Nephron progenitor cell (in vitro differentiated cells): ENCODE measurements at regions not wholly inside any gene's neighbourhood (a gene's known extent, or its start where the extent isn't known, plus 50 kb on each side); places are given as distances from the start of the nearest gene placed in this dataset.
"Not testable (repeated sequence)": the region's sequence is repeated elsewhere in the genome, so short reads cannot be mapped to it uniquely, and the experiment has no call there.

Experiments
- DNase-seq: peaks from one replicate; pipeline ENCODE4 v3.0.0; 2021
- H3K27ac Mint-ChIP-seq: 2 replicates; pipeline ENCODE4 v1.8.0; 2021; ENCODE audit warnings: mild to moderate bottlenecking, moderate library complexity, mixed read lengths
- H3K27me3 Mint-ChIP-seq: 2 replicates; pipeline ENCODE4 v1.8.0; 2021; ENCODE audit warnings: mild to moderate bottlenecking, low read depth, mixed read lengths; ENCODE audit not compliant: poor library complexity
- H3K36me3 Mint-ChIP-seq: 2 replicates; pipeline ENCODE4 v1.8.0; 2021; ENCODE audit warnings: low read depth, mixed read lengths
- H3K4me1 Mint-ChIP-seq: 2 replicates; pipeline ENCODE4 v1.8.0; 2021; ENCODE audit warnings: mixed read lengths
- H3K4me3 Mint-ChIP-seq: 2 replicates; pipeline ENCODE4 v1.8.0; 2021; ENCODE audit warnings: mild to moderate bottlenecking, moderate library complexity, mixed read lengths
- H3K9me3 Mint-ChIP-seq: 2 replicates; pipeline ENCODE4 v1.8.0; 2021; ENCODE audit warnings: mild to moderate bottlenecking, moderate library complexity, mixed read lengths
- TF ChIP-seq, protein P1 (sequence below): fragments of 200-600 bp; sonication (generic); IDR thresholded peaks from 2 replicates; pipeline ENCODE4 v1.5.0; 2021; ENCODE audit warnings: antibody characterized with exemption

GRCh38 chr6:155881826-155882526, 426.3 kb upstream of the NOX3 start:
- TF ChIP-seq, protein P1, sequence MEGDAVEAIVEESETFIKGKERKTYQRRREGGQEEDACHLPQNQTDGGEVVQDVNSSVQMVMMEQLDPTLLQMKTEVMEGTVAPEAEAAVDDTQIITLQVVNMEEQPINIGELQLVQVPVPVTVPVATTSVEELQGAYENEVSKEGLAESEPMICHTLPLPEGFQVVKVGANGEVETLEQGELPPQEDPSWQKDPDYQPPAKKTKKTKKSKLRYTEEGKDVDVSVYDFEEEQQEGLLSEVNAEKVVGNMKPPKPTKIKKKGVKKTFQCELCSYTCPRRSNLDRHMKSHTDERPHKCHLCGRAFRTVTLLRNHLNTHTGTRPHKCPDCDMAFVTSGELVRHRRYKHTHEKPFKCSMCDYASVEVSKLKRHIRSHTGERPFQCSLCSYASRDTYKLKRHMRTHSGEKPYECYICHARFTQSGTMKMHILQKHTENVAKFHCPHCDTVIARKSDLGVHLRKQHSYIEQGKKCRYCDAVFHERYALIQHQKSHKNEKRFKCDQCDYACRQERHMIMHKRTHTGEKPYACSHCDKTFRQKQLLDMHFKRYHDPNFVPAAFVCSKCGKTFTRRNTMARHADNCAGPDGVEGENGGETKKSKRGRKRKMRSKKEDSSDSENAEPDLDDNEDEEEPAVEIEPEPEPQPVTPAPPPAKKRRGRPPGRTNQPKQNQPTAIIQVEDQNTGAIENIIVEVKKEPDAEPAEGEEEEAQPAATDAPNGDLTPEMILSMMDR, result no peak
- DNase-seq, result no peak
- Mint-ChIP-seq H3K27ac (no peak overlapping the region), H3K4me3 (no peak overlapping the region), H3K27me3 (peaks cover 7% of the 10 kb centered on the region), H3K36me3 (no peaks in the 10 kb centered on the region), H3K4me1 (no peaks in the 10 kb centered on the region), H3K9me3 (peaks cover 3% of the 10 kb centered on the region)

- DNase-seq, result no peak
- no peak overlapping the region for H3K4me3 Mint-ChIP-seq
- no peak overlapping the region for H3K27ac Mint-ChIP-seq
- TF ChIP-seq, protein P1, result no peak
- H3K9me3 Mint-ChIP-seq, result peaks cover 3% of the 10 kb centered on the region
- H3K4me1 Mint-ChIP-seq, result no peaks in the 10 kb centered on the region
- no peaks in the 10 kb centered on the region for H3K36me3 Mint-ChIP-seq
- peaks cover 7% of the 10 kb centered on the region for H3K27me3 Mint-ChIP-seq
Measured at GRCh38 chr6:155880900-155881299, 425.3 kb upstream of the NOX3 start.

GRCh38 chr6:155872961-155873360, 417.3 kb upstream of the NOX3 start:
- peak overlapping the region; percentile 25 for H3K27ac Mint-ChIP-seq
- H3K9me3 Mint-ChIP-seq, result peaks cover 2% of the 10 kb centered on the region
- peaks cover 6% of the 10 kb centered on the region for H3K4me1 Mint-ChIP-seq
- no peaks in the 10 kb centered on the region for H3K27me3 Mint-ChIP-seq
- H3K36me3 Mint-ChIP-seq, result no peaks in the 10 kb centered on the region
- TF ChIP-seq, protein P1, result no peak
- H3K4me3 Mint-ChIP-seq, result no peak overlapping the region
- DNase-seq, result no peak

- H3K36me3 Mint-ChIP-seq, result no peaks in the 10 kb centered on the region
- no peak overlapping the region for H3K4me3 Mint-ChIP-seq
- no peak for DNase-seq
- no peaks in the 10 kb centered on the region for H3K27me3 Mint-ChIP-seq
- TF ChIP-seq, protein P1, result no peak
- no peak overlapping the region for H3K27ac Mint-ChIP-seq
- peaks cover 17% of the 10 kb centered on the region for H3K9me3 Mint-ChIP-seq
- peaks cover 5% of the 10 kb centered on the region for H3K4me1 Mint-ChIP-seq
Measured at GRCh38 chr6:155867682-155868081, 412.0 kb upstream of the NOX3 start.

DNA sequence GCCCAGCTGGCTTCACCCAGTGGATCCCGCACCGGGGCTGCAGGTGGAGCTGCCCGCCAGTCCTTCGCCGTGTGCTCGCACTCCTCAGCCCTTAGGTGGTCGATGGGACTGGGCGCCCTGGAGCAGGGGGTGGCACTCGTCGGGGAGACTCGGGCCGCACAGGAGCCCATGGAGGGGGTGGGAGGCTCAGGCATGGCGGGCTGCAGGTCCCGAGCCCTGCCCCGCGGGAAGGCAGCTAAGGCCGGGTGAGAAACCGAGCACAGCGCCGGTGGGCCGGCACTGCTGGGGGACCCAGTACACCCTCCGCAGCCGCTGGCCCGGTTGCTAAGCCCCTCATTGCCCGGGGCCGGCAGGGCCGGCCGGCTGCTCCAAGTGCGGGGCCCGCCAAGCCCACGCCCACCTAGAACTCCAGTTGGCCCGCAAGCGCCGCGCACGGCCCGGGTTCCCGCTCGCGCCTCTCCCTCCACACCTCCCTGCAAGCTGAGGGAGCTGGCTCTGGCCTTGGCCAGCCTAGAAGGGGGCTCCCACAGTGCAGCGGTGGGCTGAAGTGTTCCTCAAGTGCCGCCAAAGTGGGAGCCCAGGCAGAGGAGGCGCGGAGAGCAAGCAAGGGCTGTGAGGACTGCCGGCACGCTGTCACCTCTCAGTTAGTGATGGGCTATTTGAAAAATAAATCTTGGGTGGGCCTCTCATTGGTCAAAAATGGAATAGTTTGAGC, 411.2 kb upstream of the NOX3 start:
- not testable (repeated sequence) for H3K4me3 Mint-ChIP-seq, H3K27me3 Mint-ChIP-seq, H3K27ac Mint-ChIP-seq, H3K36me3 Mint-ChIP-seq, H3K4me1 Mint-ChIP-seq, DNase-seq
- H3K9me3 Mint-ChIP-seq, result peaks cover 18% of the 10 kb centered on the region

- peaks cover 54% of the 10 kb centered on the region for H3K9me3 Mint-ChIP-seq
- peaks cover 5% of the 10 kb centered on the region for H3K27me3 Mint-ChIP-seq
Measured at GRCh38 chr6:155861821-155862220, 406.2 kb upstream of the NOX3 start.

GRCh38 chr6:155858906-155859305, 403.3 kb upstream of the NOX3 start:
- not testable (repeated sequence) for H3K27ac Mint-ChIP-seq, DNase-seq, H3K4me3 Mint-ChIP-seq, H3K4me1 Mint-ChIP-seq, H3K36me3 Mint-ChIP-seq, H3K27me3 Mint-ChIP-seq
- H3K9me3 Mint-ChIP-seq, result peaks cover 49% of the 10 kb centered on the region

More at GRCh38 chr6:155861821-155862220, 406.2 kb upstream of the NOX3 start:
- Mint-ChIP-seq H3K4me1 (peaks cover 5% of the 10 kb centered on the region), H3K27ac (no peak overlapping the region), H3K4me3 (no peak overlapping the region), H3K36me3 (peaks cover 7% of the 10 kb centered on the region)
- TF ChIP-seq, protein P1, result no peak
- DNase-seq, result no peak
